COLO668 (cell line): ENCODE measurements at regions not wholly inside any gene's neighbourhood (a gene's known extent, or its start where the extent isn't known, plus 50 kb on each side); places are given as distances from the start of the nearest gene placed in this dataset.
A peak's percentile ranks its signal among the peaks of the same experiment; 100 is the strongest.

Source experiments
- DNase-seq: peaks from one replicate; lab custom pipeline; 2025; ENCODE audit not compliant: unreplicated experiment; lab: John Stamatoyannopoulos, UW

DNA sequence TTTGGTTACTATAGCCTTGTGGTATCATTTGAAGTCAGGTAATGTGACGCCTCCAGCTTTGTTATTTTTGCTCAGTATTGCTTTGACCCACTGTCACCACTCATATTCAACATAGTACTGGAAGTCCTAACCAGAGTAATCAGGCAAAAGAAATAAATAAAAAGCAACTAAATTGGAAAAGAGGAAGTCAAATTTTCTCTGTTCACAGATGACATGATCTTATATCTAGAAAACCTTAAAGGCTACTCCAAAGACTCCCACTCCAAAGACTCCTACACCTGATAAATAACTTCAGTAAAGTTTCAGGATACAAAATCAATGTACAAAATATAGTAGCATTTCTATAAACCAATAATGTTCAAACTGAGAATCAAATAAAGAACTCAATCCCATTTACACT, 348.6 kb downstream of the CXXC4 start:
- DNase-seq: no peak

DNA sequence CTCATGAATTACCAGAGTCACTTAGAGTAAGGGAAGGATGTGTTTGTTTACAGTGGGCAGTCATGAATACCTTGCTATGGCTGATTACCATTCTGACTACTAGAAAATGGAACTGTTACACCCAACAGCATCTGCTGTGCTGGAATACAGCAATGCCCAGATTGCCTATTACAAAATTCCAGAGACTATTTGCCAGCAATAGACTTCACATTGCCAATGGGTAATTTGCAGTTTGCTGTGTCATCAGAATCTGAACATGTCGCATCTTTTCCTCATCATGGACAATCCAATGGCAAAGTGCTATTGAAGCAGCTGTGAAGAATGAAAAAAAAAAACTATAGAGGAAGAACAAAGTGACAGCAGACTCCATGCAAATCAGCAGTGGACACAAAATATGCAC, 356.6 kb downstream of the CXXC4 start:
- DNase-seq: no peak

DNA sequence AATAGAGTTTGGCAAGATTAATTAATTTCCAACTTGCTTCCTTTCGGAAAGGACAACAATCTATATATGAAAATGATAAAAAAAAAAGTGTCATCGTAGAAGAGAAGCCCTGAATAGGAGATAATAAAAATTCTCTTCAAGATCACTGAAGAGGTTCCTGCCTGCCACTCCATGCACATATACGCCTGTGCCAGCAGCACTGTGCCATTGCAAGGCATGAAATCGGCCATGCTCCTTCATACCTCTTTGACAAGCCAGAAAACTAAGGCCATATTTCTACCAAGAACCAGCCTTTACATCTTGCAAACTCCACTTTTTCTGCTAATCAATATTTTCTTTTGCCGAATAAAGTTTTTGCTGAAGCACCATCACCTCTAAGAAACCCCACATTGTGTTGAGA, 365.5 kb downstream of the CXXC4 start:
- peak; percentile 17 for DNase-seq

DNA sequence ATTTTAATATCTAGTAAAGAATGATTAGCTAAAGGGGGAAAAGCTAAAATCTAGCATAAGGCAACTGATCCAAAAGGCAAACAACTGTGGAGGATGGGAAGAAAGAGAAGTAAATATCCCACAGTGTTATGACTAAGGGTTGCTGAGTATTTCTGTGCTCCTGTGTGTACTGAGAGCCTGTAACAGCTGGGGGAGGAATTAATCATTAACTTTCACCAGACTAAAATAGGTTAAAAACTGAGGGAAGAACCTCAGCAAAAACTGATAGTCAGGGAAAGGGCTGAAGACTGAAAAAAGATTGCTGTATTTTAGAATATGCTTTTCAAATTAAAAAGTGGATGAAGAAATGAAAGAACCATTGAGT, 365.9 kb downstream of the CXXC4 start:
- peak; percentile 20 for DNase-seq

DNA sequence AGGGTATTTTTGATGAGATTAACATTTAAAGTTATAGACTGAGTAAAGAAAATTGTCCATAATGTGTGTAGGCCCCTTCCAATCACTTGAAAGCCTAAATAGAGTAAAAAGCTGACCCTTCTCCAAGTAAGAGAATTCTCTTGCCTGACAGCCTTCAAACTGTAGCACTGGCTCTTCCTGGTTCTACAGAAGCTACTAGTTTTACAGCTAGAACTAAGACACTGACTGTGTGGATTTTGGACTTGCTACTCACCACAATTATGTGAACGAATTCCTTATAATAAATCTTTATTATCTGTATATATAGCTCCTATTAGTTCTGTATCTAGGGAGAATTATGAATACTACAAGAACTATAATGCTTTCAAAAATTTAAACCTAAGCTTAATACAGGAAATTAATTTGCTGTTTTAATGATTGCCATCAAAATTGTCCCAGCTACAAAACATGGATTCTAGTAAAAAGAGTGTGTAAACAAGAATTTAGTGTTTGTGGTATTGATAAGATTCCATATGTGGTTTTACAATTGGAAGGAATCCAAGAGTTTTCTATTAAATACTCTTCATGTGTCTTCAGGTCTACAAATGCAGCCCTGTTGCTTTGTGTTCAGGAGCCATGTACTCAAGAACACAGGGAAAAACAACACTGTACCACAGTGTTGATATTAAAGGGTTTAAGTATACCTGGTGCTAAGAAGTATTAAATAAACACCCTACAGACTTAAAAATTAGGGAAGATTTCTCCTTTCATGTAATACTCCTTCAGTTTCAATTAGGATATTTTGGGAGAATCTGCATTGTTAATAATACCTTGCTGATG, 366.5 kb downstream of the CXXC4 start:
- DNase-seq: peak; percentile 6

DNA sequence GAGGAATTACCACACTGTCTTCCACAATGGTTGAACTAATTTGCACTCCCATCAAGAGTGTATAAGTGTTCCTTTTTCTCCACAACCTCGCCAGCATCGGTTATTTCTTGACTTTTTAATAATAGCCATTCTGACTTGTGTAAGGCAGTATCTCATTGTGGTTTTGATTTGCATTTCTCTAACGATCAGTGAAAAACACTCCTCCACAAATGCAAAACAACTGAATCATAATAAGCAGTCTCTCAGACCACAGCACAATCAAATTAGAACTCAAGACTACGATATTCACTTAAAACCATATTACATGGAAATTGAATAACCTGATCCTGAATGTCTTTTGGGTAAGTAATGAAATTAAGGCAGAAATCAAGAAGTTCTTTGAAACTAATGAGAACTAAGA, 371.7 kb downstream of the CXXC4 start:
- no peak for DNase-seq

DNA sequence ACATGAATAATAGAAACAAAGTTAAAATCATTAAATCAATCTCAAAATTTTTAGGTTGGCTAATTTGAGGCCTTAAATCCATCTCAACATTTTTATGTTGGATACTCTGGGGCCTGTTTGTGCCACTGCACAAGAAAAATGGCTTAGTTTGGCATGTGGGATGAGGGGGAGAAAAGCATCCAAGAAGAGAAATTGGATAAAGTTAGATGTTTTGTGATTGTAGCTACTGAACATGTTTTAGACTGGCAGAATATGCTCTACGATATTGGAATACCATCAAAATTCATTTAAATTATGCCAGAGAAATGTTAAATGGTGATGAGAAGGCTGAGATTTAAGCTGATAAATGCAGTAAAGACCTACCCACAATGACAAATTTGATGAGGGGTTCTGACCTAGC, 376.9 kb downstream of the CXXC4 start:
- no peak for DNase-seq

DNA sequence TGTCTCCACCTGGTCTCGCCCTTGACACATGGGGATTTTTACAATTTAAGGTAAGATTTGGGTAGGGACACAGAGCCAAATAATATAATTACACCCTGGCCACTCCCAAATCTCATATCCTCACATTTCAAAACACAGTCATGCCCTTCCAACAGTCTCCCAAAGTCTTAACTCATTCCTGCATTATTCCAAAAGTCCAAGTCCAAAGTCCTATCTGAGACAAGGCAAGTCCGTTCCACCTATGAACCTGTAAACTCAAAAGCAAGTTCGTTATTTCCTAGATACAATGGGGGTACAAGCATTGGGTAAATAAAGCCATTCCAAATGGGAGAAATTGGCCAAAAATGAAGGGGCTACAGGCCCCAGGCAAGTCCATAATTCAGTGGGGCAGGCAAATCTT, 380.8 kb downstream of the CXXC4 start:
- no peak for DNase-seq

DNA sequence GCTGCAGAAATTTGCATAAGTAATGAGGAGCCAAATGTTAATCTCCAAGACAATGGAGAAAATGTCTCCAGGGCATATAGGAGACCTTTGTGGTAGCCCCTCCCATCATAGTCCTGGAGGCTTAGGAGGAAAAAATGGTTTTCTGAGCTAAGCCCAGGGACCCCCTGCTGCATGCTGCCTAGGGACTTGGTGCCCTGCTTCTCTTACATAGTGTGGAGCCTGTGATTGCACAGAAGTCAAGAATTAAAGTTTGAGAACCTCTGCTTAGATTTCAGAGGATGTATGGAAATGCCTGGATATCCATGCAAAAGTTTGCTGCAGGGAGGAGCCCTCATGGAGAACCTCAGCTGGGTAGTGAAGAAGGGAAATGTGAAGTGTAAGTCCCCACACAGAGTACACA, 379.4 kb upstream of the TACR3 start:
- no peak for DNase-seq

DNA sequence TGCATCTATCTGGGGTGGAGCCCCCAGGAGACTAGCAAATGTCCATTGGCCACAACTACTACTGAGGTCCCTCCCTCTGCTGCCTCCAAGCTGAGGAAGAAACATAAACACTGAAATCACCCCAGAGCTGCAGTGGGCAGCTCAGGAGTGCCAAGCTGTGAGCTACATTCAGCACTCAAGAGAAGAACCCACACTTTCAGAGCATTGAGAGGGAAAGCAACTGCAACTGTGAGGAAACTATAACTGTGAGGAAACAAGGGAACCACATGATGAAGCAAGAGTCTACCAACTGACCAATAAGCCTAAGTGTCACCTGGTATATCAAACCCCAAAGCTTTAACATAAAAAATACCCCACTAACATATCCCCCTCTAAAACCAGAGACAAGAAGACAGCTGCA, 373.5 kb upstream of the TACR3 start:
- no peak for DNase-seq

DNA sequence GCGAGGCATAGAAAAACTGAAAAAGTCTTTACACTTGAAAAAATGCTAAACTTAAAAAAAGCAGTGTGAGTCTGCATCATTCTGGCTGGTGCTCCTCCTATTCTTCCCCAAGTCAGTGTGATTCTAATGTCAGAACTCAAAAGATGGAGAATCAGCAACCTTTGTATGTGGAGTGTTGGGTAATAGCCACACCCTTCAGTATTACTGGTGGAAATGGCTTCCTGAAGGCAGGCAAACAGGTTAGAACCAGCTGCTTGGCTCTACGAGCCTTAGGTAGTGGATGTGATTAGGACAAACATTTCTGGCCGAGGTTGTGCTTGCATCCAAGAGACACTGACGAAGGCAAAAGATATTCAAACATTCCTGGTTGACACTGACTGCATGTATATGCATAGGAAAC, 353.4 kb upstream of the TACR3 start:
- no peak for DNase-seq

DNA sequence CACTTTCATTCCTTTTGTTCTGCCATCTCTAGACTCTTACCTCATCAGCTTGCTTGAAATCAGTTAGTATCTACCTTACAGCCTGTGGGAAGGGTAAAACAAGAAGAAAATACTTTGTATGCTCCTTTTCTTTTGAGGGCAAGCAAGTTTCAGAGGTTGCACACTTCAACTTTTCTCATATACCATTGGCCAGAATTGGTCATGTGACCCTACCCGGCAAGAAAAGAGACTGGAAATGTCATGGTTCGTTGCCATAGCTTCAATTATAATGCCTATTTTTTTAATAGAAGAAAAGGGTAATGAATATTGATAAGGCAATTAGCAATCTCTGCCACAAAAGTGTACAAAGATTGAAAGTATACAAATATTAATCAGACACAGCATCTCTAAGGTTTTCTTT, 346.7 kb upstream of the TACR3 start:
- no peak for DNase-seq

DNA sequence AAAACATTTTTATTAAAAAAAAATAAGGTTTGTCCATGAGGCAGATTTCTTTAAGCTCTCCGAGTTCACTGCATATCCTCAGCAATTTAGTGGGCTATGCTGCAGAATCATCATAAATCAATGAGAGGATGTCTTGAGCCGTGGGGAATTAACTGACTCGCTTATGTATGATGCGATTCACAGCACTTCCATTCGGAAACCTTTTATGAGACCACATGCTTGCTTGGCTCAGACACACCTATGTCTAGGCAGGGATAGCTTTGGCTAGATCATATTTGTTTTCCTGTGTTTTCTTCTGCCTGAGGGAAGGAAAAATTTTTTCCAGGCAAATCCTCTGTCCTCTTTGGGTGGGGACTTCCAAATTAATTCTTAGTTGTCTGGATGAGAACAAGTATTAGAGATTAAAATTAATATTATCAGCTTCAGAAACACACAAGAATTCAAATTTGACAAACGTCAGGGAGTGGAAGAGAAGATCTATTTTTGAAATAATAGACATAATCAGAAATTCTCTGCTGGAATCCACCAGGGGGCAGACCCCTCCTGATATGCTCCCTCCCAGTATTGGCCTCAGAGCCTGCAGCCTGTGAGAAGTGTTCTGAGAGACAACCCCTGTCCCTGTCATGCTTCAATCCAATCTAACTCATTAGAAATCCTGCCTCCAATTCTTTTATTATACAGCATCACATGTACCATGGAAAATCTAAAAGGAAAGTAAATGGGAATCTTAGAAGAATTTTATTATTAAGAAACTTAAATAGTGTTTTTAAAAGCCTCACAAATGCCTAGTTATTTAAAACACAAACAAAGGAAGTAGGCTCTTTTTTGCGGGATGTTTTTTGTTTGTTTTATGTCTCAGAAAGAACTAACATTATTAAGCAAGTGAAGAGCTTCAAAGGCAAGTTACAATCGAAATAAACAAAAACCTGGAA, 345.1 kb upstream of the TACR3 start:
- DNase-seq: peak; percentile 64

DNA sequence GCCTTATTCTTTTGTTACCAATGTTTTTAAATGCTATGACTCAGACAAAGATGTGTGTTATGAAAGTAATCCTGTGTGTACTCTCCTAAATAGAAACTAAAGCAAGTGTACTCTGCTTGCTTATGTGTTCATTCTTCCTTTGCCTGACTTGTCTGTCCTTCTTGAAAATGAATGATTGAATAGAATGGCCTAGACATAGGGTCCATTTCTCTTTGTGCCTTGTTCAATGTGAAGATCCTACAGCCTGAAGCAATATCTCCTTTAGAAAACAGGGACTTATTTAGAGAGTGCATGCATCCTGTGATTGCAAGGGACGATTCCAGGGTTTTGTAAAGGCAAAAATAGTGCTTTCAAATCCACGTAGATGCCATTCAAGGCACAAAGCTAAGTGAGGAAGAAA, 343.6 kb upstream of the TACR3 start:
- DNase-seq: no peak

DNA sequence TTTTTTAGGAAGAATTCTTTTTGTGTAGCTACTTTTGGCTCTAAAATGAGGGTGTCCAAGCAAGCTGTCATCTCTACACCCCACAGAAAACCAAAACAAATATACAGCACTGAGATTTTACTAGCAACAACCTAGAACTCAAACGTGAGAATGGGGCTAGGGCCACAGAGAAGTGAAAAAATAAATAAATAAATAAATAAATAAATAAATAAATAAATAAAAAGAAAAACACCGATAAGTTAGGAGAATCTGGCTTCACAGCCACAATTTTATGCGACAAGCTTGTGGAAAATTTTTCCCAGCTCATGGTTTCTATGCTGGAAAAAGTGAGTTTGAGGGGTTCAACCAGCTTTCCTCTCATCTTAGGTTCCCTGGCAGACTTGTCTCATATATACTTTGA, 324.6 kb upstream of the TACR3 start:
- DNase-seq: no peak

DNA sequence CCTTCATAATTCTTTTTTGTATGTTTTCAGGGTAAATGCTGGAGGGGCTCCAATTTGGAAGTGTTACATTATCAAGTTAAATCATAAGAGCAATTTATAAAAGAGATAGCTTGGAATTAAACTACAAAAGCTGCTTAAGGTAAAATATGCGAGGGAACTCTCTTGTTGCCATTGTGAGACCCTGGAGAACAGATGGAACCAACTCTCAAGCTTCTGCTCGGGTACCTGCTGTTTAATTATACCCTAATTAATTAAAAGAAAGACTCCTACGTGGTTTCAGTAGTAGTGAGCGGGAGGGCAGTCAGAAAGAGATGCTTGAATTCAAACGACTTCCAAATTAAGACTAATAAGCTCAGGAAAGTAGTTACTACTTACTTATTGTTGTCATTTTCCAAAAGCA, 313.1 kb upstream of the TACR3 start:
- DNase-seq: no peak

DNA sequence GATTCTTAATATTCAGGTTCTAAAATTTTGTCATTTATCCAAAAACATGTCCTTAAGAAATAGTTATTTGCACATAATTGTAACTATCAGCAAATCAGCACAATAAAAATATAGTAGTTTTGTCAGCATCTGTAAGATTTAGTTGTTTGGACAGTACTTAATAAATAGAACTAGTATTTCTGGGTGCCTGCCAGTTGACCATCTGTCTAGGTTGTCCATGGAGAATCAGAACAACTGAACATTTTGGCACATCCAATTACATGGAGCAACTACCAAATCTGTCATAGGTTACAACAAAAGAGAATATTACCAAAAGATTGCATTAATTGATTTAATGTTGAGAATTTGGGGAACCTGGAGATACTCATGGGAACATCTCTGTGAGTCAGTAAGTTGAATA, 305.5 kb upstream of the TACR3 start:
- DNase-seq: no peak

DNA sequence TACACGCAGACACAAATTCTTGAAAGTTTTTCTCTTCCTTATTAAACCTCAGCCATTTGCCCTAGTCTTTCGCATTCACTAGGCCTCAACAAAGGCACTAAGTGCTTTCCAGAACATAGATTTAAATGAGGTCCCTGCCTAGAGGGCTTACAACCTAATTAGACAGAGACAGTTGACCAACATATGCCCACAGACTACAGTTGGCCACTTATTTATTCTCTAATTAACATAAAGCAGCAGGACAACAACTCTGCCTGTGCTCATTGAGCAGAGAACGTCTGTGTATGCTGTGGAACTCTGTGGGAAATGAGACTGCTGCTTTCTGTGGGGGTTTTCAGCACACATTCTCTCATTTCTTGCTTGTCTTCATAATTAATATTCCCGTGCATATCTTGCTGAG, 303.0 kb upstream of the TACR3 start:
- no peak for DNase-seq

DNA sequence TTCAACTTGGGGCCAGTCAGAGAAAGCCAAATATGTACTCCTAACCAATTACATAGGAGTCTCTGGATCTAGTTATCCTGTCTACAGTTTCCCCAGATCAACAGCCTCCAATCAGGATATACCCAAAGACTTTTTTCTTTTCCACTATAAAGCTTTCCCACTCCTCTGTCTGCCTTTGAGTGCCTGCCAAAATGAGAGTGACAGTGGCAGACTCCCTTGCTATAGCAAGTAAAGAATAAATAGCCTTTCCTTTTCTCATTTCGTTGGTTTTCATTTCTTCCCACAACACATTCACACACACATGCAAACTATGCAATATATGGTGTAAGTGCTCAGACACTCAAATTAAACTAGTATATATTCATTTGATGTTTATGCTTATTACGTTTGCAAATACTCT, 302.4 kb upstream of the TACR3 start:
- no peak for DNase-seq

DNA sequence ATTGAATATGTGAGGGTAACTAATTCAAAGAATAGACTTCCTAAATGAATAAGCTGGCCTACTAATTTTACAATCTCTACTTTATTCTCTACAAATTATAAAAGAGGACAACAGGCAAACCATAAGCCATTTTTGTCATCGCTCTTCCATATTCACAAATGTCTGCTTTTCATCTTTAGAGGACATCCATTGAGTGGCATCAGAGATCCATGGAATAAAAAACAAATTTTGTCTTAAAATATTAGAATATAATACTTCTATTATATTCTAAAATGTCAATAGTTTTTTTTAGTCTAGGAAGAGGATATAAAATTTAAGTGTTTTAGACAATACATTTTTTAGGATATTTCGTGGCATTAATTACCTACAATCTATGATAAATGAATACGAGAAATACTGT, 300.9 kb upstream of the TACR3 start:
- no peak for DNase-seq

DNA sequence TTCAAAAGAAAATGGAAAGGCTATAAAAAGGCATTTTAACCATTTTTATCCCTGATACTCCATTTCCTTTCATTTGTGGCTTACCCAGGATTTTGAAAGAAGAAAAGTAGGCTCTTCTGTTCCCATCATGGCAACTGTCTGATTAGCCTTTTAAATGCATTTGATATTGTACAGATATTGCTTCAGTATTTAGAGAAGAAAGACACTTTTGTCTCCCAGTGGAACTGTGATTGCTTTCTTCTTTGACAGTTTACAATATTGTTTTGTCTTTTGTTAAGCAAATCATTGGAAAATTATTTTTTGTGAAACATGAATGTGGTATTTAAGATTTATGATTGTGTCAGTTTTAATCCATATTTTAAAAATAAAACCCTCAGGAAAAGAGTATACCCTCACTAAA, 297.4 kb upstream of the TACR3 start:
- no peak for DNase-seq

DNA sequence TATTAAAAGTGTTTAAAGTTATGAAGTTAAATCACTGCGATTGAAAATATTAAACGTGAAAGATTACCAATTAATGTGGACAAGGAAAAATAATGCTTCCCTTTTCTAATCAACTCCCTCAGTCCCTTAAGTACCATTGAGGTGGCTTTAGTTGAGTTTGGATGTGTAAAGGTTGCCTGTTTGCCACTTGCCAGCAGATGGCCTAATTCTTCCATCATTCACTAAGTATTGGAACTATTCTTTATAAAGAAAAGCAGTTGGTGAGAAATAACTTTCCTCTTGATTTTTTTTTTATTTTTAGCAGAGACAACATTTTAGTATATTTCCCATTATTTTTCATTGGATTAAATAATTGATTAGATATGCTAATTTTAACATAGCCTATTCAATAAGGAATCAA, 295.9 kb upstream of the TACR3 start:
- DNase-seq: peak; percentile 9
